ENCODE measurements at regions not wholly inside any gene's neighbourhood (a gene's known extent, or its start where the extent isn't known, plus 50 kb on each side); places are given as distances from the start of the nearest gene placed in this dataset.

- TF ChIP-seq SP1 (IDR thresholded peaks at IDR 0.05) (no peak), BHLHE40 (IDR thresholded peaks at IDR 0.05; ENCODE audit: borderline replicate concordance) (no peak), SUZ12 (IDR thresholded peaks at IDR 0.05) (no peak), NFRKB (IDR thresholded peaks at IDR 0.05) (no peak), FOXK2 (IDR thresholded peaks at IDR 0.05) (no peak), FOXM1 (IDR thresholded peaks at IDR 0.05; ENCODE audit: borderline replicate concordance) (no peak), ARNT (IDR thresholded peaks at IDR 0.05) (no peak), ZNF384 (IDR thresholded peaks at IDR 0.05) (no peak), PKNOX1 (IDR thresholded peaks at IDR 0.05) (no peak), FOXA1 (IDR thresholded peaks at IDR 0.05) (no peak), ELF4 (IDR thresholded peaks at IDR 0.05) (no peak), LEF1 (IDR thresholded peaks at IDR 0.05; ENCODE audit: borderline replicate concordance) (no peak)
These were observed 131.6 kb downstream of the ZNF330 start for GRCh38 chr4:141352331-141352730.

Measured in HEK293T (cell line).